NCI-H748 (cell line): ENCODE measurements at regions not wholly inside any gene's neighbourhood (a gene's known extent, or its start where the extent isn't known, plus 50 kb on each side); places are given as distances from the start of the nearest gene placed in this dataset.

Source experiments
- DNase-seq: peaks from one replicate; lab custom pipeline; 2025; ENCODE audit not compliant: unreplicated experiment; lab: John Stamatoyannopoulos, UW

- DNase-seq: no peak
These were observed 54.8 kb downstream of the CCDC71L start for GRCh38 chr7:106606120-106606519.

- DNase-seq: no peak
These were observed 56.0 kb downstream of the CCDC71L start for GRCh38 chr7:106604971-106605370.

- DNase-seq: peak; percentile 4
These were observed 56.5 kb downstream of the CCDC71L start for GRCh38 chr7:106604303-106604924.

GRCh38 chr7:106603346-106603745 is 57.6 kb downstream of the CCDC71L start:
- DNase-seq: peak; percentile 85

GRCh38 chr7:106602062-106602461 is 58.9 kb downstream of the CCDC71L start:
- no peak for DNase-seq

GRCh38 chr7:106600569-106601373 is 60.2 kb downstream of the CCDC71L start:
- DNase-seq: no peak

GRCh38 chr7:106599343-106599698 is 61.6 kb downstream of the CCDC71L start:
- peak; percentile 98 for DNase-seq

- DNase-seq: peak; percentile 95
These were observed 62.2 kb downstream of the CCDC71L start for GRCh38 chr7:106598663-106599342.

- no peak for DNase-seq
These were observed 63.0 kb downstream of the CCDC71L start for GRCh38 chr7:106597751-106598546.

GRCh38 chr7:106597014-106597413 is 63.9 kb downstream of the CCDC71L start:
- peak; percentile 28 for DNase-seq

GRCh38 chr7:106595922-106596321 is 65.0 kb downstream of the CCDC71L start:
- no peak for DNase-seq

- no peak for DNase-seq
These were observed 67.9 kb downstream of the CCDC71L start for GRCh38 chr7:106593028-106593417.

- no peak for DNase-seq
These were observed 68.5 kb downstream of the CCDC71L start for GRCh38 chr7:106592282-106593027.

GRCh38 chr7:106591146-106591545 is 69.8 kb downstream of the CCDC71L start:
- DNase-seq: no peak

GRCh38 chr7:106590209-106590816 is 70.6 kb downstream of the CCDC71L start:
- DNase-seq: no peak

GRCh38 chr7:106589198-106589879 is 71.6 kb downstream of the CCDC71L start:
- peak; percentile 44 for DNase-seq

GRCh38 chr7:106588422-106589197 is 72.3 kb downstream of the CCDC71L start:
- no peak for DNase-seq

GRCh38 chr7:106584914-106585759 is 75.8 kb downstream of the CCDC71L start:
- no peak for DNase-seq
